ENCODE measurements at regions not wholly inside any gene's neighbourhood (a gene's known extent, or its start where the extent isn't known, plus 50 kb on each side); places are given as distances from the start of the nearest gene placed in this dataset.

GRCh38 chr12:24386836-24387235 lies 437.4 kb upstream of the SOX5 start:
- ATAC-seq: no peak
- H3K27ac ChIP-seq (ENCODE audit: low read length): no peak overlapping the region
- no peaks in the 10 kb centered on the region for H3K9me3 ChIP-seq (ENCODE audit: control insufficient read depth, low read length)
- intact Hi-C loops (cut with DNase I): no loop called here
- H3K27me3 ChIP-seq (ENCODE audit: control insufficient read depth, insufficient read depth): no peaks in the 10 kb centered on the region
- 64% methylated on average over 3 of the region's 3 CpGs for WGBS
- H3K4me3 ChIP-seq (ENCODE audit: low read length): no peak overlapping the region
- H3K4me1 ChIP-seq (ENCODE audit: control insufficient read depth, insufficient read depth, low read length): no peaks in the 10 kb centered on the region
- no peak for DNase-seq

- ATAC-seq (no peak), DNase-seq (no peak)
- Histone ChIP-seq H3K4me3 (ENCODE audit: low read length) (no peak overlapping the region), H3K9me3 (ENCODE audit: control insufficient read depth, low read length) (no peaks in the 10 kb centered on the region), H3K27ac (ENCODE audit: low read length) (no peak overlapping the region), H3K27me3 (ENCODE audit: control insufficient read depth, insufficient read depth) (no peaks in the 10 kb centered on the region), H3K4me1 (ENCODE audit: control insufficient read depth, insufficient read depth, low read length) (no peaks in the 10 kb centered on the region)
- intact Hi-C loops (cut with DNase I): no loop called here
- 83% methylated on average over 3 of the region's 3 CpGs for WGBS
Measured at GRCh38 chr12:24381790-24382189, 432.3 kb upstream of the SOX5 start.

- intact Hi-C loops (cut with DNase I): no loop called here
- no peaks in the 10 kb centered on the region for H3K9me3 ChIP-seq (ENCODE audit: control insufficient read depth, low read length)
- no peaks in the 10 kb centered on the region for H3K4me1 ChIP-seq (ENCODE audit: control insufficient read depth, insufficient read depth, low read length)
- H3K27me3 ChIP-seq (ENCODE audit: control insufficient read depth, insufficient read depth): no peaks in the 10 kb centered on the region
- H3K4me3 ChIP-seq (ENCODE audit: low read length): no peak overlapping the region
- ATAC-seq (no peak), DNase-seq (no peak)
- 85% methylated on average over 5 of the region's 5 CpGs for WGBS
- H3K27ac ChIP-seq (ENCODE audit: low read length): no peak overlapping the region
Measured at GRCh38 chr12:24379861-24380521, 430.5 kb upstream of the SOX5 start.

- Histone ChIP-seq H3K27me3 (ENCODE audit: control insufficient read depth, insufficient read depth) (no peaks in the 10 kb centered on the region), H3K9me3 (ENCODE audit: control insufficient read depth, low read length) (no peaks in the 10 kb centered on the region), H3K4me1 (ENCODE audit: control insufficient read depth, insufficient read depth, low read length) (no peaks in the 10 kb centered on the region), H3K4me3 (ENCODE audit: low read length) (no peak overlapping the region), H3K27ac (ENCODE audit: low read length) (no peak overlapping the region)
- 68% methylated on average over 3 of the region's 3 CpGs for WGBS
- DNase-seq (no peak), ATAC-seq (no peak)
- intact Hi-C loops (cut with DNase I): no loop called here
Measured at GRCh38 chr12:24379433-24379832, 430.0 kb upstream of the SOX5 start.

- H3K4me1 ChIP-seq (ENCODE audit: control insufficient read depth, insufficient read depth, low read length): no peaks in the 10 kb centered on the region
- ATAC-seq (peak in 1 of 2 donors; percentile 31), DNase-seq (no peak)
- intact Hi-C loops (cut with DNase I): no loop called here
- no peaks in the 10 kb centered on the region for H3K27me3 ChIP-seq (ENCODE audit: control insufficient read depth, insufficient read depth)
- H3K27ac ChIP-seq (ENCODE audit: low read length): no peak overlapping the region
- WGBS: 57% methylated on average over 10 of the region's 10 CpGs
- H3K4me3 ChIP-seq (ENCODE audit: low read length): no peak overlapping the region
- no peaks in the 10 kb centered on the region for H3K9me3 ChIP-seq (ENCODE audit: control insufficient read depth, low read length)
Measured at GRCh38 chr12:24378548-24379407, 429.3 kb upstream of the SOX5 start.

GRCh38 chr12:24374452-24374851 lies 425.0 kb upstream of the SOX5 start:
- Histone ChIP-seq H3K27ac (ENCODE audit: low read length) (no peak overlapping the region), H3K27me3 (ENCODE audit: control insufficient read depth, insufficient read depth) (no peaks in the 10 kb centered on the region), H3K4me3 (ENCODE audit: low read length) (no peak overlapping the region), H3K4me1 (ENCODE audit: control insufficient read depth, insufficient read depth, low read length) (no peaks in the 10 kb centered on the region), H3K9me3 (ENCODE audit: control insufficient read depth, low read length) (no peaks in the 10 kb centered on the region)
- ATAC-seq: no peak
- intact Hi-C loops (cut with DNase I): no loop called here
- no peak for DNase-seq

- Histone ChIP-seq H3K4me3 (ENCODE audit: low read length) (no peak overlapping the region), H3K27me3 (ENCODE audit: control insufficient read depth, insufficient read depth) (no peaks in the 10 kb centered on the region), H3K27ac (ENCODE audit: low read length) (no peak overlapping the region), H3K9me3 (ENCODE audit: control insufficient read depth, low read length) (no peaks in the 10 kb centered on the region), H3K4me1 (ENCODE audit: control insufficient read depth, insufficient read depth, low read length) (no peaks in the 10 kb centered on the region)
- WGBS: 87% methylated on average over 3 of the region's 3 CpGs
- intact Hi-C loops (cut with DNase I): no loop called here
- ATAC-seq (no peak), DNase-seq (no peak)
Measured at GRCh38 chr12:24373004-24373403, 423.5 kb upstream of the SOX5 start.

- ATAC-seq (no peak), DNase-seq (no peak)
- H3K4me3 ChIP-seq (ENCODE audit: low read length): no peak overlapping the region
- no peaks in the 10 kb centered on the region for H3K4me1 ChIP-seq (ENCODE audit: control insufficient read depth, insufficient read depth, low read length)
- no peaks in the 10 kb centered on the region for H3K9me3 ChIP-seq (ENCODE audit: control insufficient read depth, low read length)
- H3K27me3 ChIP-seq (ENCODE audit: control insufficient read depth, insufficient read depth): no peaks in the 10 kb centered on the region
- WGBS: 88% methylated on average over 1 of the region's 1 CpG
- H3K27ac ChIP-seq (ENCODE audit: low read length): no peak overlapping the region
- intact Hi-C loops (cut with DNase I): loop anchor here in 1 of 4 donors (10.0 kb wide), 1 partner anchor 228 kb away; no protein-coding TSS in a partner anchor
Measured at GRCh38 chr12:24366514-24366913, 417.0 kb upstream of the SOX5 start.

GRCh38 chr12:24364921-24365320 lies 415.5 kb upstream of the SOX5 start:
- Histone ChIP-seq H3K27ac (ENCODE audit: low read length) (no peak overlapping the region), H3K27me3 (ENCODE audit: control insufficient read depth, insufficient read depth) (no peaks in the 10 kb centered on the region), H3K4me3 (ENCODE audit: low read length) (no peak overlapping the region), H3K4me1 (ENCODE audit: control insufficient read depth, insufficient read depth, low read length) (no peaks in the 10 kb centered on the region), H3K9me3 (ENCODE audit: control insufficient read depth, low read length) (no peaks in the 10 kb centered on the region)
- WGBS: 82% methylated on average over 2 of the region's 2 CpGs
- intact Hi-C loops (cut with DNase I): loop anchor here in 1 of 4 donors (10.0 kb wide), 1 partner anchor 230 kb away; no protein-coding TSS in a partner anchor
- ATAC-seq (no peak), DNase-seq (no peak)

GRCh38 chr12:24363177-24363754 lies 413.8 kb upstream of the SOX5 start:
- Histone ChIP-seq H3K27me3 (ENCODE audit: control insufficient read depth, insufficient read depth) (no peaks in the 10 kb centered on the region), H3K9me3 (ENCODE audit: control insufficient read depth, low read length) (no peaks in the 10 kb centered on the region), H3K4me1 (ENCODE audit: control insufficient read depth, insufficient read depth, low read length) (no peaks in the 10 kb centered on the region), H3K27ac (ENCODE audit: low read length) (no peak overlapping the region), H3K4me3 (ENCODE audit: low read length) (no peak overlapping the region)
- no peak for ATAC-seq
- DNase-seq: peak in 2 of 3 donors; percentile 51 to 71
- intact Hi-C loops (cut with DNase I): loop anchor here in 1 of 4 donors (10.0 kb wide), 1 partner anchor 232 kb away; no protein-coding TSS in a partner anchor
- 72% methylated on average over 3 of the region's 3 CpGs for WGBS
